ENCODE measurements at regions not wholly inside any gene's neighbourhood (a gene's known extent, or its start where the extent isn't known, plus 50 kb on each side); places are given as distances from the start of the nearest gene placed in this dataset.
"Not testable (repeated sequence)": the region's sequence is repeated elsewhere in the genome, so short reads cannot be mapped to it uniquely, and the experiment has no call there.

DNA sequence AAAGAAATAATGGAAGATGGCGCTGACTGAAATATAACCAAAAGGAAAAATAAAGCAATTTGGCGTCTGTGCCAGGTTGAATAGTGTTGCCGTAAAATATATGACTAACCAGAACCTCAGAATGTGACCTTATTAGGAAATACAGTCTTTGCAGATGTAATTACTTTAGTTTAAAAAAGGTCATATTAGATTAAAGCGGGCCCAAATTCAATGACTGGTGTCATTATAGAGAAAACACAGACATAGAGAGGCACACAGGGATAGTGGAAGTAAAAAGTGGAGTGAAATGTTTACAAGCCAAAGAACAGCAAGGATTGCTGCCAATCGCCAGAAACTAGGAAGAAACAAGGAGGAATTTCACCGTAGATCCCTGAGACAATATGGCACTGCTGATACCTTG, 521.2 kb downstream of the FRK start:
- no peak for DNase-seq

DNA sequence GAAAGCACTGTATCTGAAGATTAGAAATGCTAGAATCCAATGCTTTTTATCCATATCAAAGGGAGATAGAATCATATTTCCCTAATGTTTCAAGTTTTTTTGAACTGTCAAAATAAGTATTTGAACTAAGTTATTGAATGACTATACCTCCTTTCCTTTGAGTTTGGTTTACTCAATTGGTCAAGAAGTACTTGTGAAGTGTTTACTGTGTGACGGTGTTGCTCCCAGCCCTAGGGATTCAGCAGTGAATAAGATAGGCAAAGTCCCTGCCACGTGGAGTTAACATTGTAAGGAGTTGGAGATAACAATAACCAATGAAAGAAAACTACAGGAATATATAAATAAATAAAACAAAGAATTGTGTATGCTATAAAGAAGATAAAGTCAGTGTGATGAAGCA, 535.9 kb downstream of the FRK start:
- no peak for DNase-seq

DNA sequence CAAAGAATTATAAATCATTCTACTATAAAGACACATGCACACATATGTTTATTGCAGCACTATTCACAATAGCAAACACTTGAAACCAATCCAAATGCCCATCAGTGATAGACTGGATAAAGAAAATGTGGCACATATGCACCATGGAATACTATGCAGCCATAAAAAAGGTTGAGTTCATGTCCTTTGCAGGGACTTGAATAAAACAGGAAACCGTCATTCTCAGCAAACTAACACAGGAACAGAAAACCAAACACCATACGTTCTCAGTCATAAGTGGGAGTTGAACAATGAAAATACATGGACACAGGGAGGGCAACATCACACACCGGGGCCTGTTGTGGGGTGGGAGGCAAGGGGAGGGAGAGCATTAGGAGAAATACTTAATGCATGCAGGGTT, 538.9 kb downstream of the FRK start:
- not testable (repeated sequence) for DNase-seq

DNA sequence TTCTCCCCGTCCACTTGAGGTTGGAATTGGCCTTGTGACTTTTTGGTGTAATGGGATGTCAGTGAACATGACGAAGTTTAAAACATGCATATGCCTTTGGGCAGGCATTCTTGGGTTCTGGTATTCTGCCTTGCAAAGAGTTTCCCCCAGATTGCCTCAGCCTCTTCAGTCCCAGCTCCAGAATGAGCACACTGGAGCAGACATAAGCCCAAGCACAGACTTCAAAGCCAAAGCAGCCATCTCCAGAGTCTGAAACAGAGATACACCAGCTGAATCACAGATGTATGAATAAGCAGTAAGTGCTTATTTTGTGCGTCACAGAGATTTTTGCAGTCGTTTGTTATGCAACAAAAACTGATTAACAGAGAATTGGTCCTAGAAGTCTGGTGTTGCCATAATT, 546.0 kb downstream of the FRK start:
- DNase-seq: no peak

DNA sequence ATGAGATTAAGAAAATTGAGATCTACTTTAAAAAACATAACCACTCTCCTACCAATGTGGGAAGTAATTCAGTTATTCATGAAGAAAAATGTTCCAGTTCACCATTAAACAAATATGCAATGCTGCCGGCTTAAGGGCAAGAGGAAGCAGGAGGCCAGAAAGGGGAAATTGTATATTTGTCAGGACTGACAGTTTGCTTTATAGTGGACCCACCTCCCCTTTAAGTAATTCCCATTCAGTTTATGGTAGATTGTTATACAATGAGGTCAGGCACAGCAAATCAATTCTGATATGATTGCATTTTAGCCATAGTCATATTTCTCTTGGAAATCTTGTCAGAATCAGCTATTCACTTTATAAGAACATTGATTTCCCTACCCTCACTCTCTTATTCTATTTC, 547.8 kb downstream of the FRK start:
- no peak for DNase-seq

DNA sequence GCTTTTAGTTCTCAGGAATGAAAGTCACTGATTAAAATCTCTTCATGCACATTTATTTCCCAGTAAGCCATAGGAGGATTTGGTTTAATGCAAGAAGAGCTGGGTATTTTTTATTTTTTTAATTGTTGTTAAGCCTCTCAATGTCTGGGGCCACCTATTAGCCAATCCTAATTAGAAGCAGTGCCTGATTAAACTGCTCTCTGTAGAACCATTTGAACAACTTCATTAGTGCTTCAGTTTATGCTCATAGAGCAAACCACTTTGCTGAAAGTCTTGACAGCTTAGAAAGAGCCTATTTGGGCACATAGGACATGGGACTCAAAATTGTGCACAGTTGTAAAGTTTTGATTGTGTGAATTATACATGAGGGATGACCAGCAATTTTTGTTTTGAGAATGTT, 548.9 kb downstream of the FRK start:
- no peak for DNase-seq

DNA sequence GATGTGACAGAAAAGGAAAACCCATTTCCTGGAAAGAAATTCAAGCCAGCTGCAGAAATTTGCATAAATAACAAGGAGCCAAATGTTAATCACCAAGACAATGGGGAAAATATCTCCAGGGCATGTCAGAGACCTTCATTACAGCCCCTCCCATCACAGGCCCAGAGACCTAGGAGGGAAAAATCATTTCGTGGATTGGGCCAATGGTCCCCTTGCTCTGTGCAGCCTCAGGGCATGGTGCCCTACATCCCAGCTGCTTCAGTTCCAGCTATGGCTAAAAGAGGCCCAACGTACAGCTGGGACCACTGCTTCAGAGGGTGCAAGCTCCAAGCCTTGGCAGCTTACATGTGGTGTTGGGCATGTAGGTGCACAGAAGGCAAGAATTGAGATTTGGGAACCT, 558.3 kb downstream of the FRK start:
- not testable (repeated sequence) for DNase-seq

DNA sequence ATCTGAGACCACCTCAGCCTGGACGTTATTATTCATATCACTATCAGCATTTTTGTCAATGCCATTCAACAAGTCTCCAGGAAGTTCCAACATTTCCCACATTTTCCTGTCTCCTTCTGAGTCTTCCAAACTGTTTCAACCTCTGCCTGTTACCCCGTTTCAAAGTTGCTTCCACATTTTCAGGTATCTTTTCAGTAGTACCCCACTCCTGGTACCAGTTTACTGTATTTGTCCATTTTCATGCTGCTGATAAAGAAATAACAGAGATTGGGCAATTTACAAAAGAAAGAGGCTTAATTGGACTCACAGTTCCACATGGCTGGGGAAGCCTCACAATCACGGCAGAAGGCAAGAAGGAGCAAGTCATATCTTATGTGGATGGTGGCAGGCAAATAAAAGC, 565.5 kb downstream of the FRK start:
- no peak for DNase-seq

DNA sequence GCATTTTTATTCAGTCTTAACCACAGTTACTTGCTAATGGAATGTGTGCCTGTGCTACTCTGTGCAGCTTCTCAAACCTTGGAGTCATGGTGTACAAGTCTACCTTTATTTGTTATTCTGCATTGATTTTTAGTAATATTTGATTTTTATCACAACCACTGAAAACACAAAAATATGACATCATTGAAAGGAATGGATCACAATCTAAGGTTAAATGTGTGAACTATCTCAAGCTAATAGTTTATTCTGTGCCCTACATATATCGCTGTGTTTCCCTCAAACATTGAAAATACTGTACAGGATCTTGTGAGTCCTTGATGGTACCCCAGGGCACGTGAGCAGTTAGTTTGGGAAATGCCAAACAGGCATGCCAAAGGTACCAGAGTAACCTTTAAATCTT, 573.4 kb downstream of the FRK start:
- no peak for DNase-seq

DNA sequence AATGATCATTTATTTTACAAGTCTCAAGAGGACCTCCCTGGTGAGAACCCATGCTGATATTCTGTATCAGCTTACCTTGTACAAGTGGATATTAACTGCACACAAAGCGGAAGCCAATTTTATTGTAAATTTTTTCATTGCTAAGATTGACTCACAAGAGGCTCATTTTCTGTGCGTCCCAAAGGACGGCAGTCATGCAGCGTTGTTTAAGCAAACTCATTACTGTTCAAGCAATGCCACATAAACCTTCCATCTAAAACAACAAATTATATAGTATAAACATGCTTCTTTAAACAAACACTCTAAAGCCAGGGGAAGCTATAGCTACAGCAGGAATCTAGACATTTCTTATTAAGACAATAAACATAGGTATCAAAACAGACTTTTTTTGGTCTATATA, 575.3 kb downstream of the FRK start:
- peak; percentile 62 for DNase-seq

DNA sequence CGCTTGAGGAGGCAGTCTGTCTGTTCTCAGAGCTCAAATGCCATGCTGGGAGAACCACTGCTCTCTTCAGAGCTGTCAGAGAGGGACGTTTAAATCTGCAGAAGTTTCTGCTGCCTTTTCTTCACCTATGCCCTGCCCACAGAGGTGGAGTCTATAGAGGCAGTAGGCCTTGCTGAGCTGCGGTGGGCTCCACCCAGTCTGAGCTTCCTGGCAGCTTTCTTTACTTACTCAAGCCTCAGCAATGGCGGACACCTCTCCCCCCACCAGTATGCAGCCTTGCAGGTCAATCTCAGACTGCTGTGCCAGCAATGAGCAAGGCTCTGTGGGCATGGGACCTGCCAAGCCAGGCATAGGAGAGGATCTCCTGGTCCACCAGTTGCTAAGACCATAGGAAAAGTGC, 580.1 kb downstream of the FRK start:
- not testable (repeated sequence) for DNase-seq

DNA sequence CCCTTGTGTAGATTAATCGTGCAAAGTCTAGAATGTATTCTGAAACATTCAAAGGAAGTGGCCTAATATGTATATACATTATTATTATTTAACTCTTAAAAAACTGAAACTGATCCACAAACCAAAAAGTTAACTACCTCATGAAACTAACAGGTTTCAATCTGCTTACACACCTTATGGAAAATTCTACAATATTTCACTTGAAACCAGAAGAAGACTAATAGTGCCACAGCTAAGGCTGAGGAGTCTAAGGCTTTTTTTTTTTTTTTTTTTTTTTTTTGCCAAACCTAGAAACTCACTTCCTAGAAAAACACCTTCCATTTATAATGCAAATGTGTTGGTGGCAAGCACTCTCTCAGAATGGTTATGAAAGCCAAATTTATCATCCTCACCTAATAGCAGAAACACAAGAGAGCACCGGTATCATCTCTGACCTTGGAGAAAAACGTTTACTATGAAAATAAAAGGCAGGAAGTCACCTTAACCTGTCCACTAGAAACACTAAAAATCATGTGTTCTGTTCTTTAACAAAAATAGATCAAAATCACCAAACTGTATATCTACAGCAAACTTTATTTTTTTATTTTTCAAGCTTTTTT, 586.1 kb downstream of the FRK start:
- DNase-seq: no peak

DNA sequence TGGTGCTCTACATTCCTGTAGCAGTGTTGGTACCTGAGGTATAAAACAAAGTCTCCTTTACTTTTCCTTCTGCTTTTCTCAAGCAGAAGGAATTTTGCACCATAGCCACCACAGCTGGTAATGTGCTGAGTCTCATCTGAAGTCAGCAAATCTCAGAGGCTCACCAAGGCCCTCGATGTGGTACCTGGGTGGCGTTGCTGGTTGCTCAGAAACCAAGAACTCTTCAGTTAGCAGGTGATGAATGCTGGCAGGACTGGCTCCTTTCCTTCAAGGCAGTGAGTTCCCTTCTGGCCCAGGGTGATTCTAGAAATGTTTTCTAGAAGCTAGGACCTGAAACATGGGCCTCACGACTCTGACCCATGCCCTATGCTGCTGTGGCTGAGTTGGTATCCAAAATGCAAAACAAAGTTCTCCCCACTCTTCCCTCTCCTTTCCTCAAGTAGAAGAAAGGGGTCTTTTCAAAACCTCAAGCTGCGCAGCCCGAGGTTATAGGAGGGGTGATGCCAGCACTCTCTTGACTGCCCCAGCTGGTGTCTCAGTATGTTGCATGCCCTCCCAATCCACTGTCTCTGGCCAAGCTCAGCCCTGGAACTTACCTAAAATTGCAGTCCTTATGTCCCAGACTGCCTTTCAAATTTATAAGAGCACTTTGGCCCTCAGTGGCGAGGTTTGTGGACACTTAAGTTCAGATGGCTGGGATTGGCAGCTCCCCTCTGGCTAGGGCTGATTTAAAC, 592.3 kb downstream of the FRK start:
- DNase-seq: no peak

DNA sequence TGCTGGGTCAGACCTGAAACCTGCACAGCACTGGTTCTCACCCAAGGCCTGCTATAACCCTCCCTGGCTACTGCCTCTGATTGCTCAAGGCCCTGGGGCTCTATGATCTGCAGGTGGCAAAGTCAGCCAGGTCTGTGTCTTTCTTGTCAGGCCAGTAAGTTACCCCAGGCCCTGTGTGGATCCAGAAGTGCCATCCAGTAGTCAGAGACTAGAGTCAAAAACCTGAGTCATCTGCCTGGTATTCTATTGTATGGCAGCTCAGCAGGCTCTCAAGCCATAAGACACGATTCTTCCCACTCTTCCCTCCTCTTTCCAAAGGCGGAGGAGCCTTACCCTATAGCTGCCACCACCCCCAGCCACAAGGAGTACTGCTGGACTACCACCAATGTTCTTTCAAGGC, 593.0 kb downstream of the FRK start:
- no peak for DNase-seq

DNA sequence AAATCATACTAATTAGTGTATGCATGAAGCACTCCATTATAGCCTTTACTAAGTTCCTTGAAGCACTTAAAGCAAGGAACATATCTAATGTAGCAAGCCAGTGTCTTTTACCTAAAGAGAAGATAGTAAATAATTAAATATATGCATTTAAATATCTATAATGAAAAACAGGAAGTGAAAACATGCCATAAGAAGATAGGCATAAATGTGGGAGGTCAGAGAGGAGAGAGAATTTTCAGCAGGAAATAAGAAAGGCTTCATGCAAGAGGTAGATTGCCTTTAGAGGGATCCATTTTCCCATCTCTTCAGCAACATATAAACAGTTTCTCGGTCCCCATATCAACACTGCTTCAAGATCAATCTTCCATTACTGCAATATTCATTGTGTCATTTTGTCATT, 599.8 kb downstream of the FRK start:
- DNase-seq: no peak

DNA sequence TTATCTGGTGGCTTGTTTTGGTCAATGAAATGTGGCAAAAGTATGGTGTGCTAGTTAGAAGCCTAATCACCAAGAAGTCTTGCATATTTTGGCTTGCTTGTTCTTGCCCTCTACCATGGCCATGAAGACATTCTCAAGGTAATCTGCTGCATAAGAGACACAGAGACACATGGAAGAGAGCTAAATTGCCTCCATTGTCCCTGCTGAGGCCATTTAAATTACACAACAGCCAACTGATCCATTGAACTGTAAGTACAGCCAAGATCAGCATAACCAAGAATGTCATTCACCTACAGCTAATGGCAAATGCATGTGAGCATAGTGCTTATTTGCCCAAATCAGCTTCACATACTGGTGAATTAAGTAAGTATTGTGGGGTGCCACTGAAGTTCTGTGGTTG, 603.8 kb downstream of the FRK start:
- no peak for DNase-seq

DNA sequence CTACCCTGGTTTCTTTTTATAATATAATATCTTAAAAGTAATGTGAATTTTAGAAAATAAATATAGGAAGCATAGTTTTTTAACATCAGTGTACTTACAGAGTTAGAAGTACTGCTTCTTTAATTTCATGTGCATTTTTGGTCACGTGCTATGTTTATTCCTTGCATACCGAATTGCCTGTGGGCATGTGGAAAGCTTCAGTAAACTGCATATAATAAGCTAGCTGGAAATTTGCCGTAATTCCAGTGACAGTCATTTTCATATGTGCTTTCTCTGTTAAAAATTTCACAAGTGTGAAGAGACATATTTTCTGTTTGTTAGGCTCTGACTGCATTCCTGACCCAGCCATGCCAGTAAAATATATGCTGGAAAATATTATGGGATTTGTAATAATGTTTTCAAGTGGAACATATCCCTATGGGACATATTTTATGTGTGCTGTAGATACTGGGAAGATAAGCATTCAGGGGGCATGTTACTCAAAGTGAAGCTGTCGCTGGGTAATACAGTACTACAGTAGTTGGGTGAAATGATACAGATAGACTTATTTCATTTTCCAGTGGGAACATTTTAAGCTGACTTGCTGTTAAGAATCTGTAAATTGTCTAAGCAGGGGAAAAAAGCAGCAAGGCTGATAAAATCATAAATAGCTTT, 616.7 kb downstream of the FRK start:
- no peak for DNase-seq

DNA sequence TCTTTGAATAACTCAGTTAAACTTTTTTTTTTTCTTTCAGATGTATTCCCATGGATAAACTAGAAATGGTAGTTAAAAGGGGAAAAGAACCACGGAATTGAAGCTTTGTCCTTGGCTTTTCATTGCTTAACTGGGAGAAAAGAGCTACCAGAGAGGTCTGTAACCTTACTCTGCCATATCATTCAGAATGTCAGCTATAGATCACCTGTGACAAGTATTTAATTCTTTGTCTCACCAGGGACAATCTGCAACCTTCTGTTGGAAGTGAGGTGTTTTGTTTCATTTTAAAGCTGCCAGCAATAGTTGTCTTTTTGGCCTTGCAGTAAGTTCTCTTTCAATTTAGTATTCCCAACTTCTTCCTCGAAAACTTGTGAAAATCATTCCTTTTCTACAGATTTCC, 618.4 kb downstream of the FRK start:
- no peak for DNase-seq

DNA sequence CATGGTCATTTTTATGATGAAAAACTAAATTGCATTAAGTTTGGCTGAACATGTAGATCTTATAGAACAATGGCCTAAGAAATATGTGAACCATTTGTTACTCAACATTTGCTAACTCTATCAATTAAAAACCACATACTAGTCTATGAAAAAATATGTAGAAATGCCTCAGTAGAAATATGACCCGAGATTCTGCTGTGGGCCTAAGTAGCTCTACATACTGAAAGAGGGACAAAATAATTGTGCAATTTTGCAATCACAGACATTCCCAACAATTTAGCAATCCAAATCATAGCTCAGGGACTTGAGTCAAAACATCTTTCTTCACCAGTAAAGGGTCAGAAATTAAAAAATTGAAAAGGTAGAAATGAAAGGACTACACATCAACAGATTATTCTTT, 619.0 kb downstream of the FRK start:
- no peak for DNase-seq

DNA sequence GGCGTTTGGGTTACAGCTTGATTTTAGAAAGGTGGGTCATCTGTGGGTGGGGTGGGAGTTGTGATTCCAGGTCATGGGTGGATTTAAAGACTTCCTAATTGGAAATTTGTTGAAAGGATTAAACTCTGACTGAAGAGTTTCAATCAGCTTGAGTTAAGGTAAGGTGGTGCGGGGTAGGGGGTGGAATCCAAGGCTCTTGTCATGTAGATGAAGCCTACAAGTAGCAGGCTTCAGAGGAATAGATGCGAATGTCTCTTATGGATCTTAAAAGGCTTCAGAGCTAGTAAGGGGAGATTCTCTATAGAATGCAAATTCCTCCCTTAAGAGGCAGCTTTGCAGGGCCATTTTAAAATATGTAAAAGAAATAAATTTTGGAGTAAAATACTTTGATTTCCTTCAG, 645.3 kb downstream of the FRK start:
- no peak for DNase-seq

DNA sequence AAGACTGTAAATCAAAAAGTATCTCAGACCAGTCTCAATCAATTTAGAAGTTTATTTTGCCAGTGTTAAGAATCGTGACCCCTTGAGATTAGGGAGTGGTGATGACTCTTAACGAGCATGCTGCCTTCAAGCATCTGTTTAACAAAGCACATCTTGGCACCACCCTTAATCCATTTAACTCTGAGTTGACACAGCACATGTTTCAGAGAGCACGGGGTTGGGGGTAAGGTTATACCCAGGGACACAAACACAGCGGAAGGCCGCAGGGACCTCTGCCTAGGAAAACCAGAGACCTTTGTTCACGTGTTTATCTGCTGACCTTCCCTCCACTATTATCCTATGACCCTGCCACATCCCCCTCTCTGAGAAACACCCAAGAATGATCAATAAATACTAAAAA, 645.8 kb downstream of the FRK start:
- not testable (repeated sequence) for DNase-seq

DNA sequence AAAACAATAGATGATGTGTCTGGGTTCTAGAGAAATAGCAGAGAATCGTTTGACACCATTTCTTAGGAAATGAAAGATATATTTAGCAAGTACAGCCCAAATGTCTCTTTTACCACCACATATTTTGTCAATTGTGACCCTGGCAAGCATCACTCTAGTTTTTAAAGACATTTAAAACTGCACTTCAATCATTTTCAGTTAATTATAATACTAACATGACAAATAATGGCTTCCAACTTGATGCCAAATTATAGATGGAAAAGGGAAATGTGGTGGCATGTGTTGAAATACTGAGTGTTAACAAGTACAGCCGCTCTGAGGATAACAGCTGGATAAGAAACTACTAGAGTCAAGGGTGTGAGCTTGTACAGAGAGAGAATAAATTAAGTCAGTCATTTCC, 648.9 kb downstream of the FRK start:
- DNase-seq: no peak

DNA sequence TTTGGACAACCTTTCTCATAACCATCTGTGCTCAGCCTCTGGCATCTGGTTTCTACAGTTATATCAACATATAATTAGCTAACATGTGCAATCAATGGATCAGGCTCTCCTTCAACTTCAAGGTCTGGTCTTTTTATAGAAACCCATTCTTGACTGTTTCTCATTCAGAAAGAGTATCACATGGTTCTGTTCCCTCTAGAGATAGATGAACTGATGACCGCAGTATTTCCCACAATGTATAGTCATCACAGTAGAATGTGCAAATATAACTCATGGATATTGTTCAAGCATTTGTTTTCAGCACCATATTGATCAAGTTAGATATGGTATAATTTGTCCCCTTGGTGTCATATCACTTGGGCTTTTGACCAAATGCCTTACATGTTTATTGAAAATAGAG, 656.2 kb downstream of the FRK start:
- no peak for DNase-seq

DNA sequence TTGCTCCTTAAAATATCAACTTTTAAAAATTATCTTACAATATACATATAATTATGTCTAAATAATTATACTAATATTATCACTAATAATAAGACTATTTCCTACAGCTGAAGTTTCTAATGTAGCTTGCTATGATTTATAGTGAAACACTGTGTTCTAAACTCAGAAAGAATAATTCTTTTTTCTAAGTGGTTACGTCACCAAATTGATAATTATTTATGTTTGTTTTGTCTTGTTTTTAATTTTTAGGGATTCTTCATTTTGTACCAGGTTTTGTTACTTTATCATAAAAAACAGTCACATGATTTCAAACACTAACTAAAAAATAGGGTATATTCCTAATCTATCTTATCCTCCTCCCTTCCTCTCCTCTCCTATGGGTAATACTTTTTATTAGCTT, 662.1 kb downstream of the FRK start:
- no peak for DNase-seq

Measured in COR-L47 (cell line).